H9 (cell line): ENCODE measurements at regions not wholly inside any gene's neighbourhood (a gene's known extent, or its start where the extent isn't known, plus 50 kb on each side); places are given as distances from the start of the nearest gene placed in this dataset.

Experiments used
- DNase-seq: peaks from one replicate; pipeline ENCODE4 v3.0.0-alpha.2; 2017
- H2AFZ ChIP-seq: one replicate; pipeline ENCODE4 v1.6.1; 2013; ENCODE audit warnings: mild to moderate bottlenecking, low read length, control low read depth, moderate library complexity
- H2AK5ac ChIP-seq: 2 replicates; pipeline ENCODE4 v1.6.1; 2013; ENCODE audit warnings: low read length, control low read depth, mixed read lengths; ENCODE audit not compliant: insufficient read length
- H2BK120ac ChIP-seq: one replicate; pipeline ENCODE4 v1.6.1; 2013; ENCODE audit warnings: low read depth, mild to moderate bottlenecking, low read length, control low read depth, inconsistent platforms; ENCODE audit not compliant: poor library complexity, severe bottlenecking
- H2BK12ac ChIP-seq: 2 replicates; pipeline ENCODE4 v1.6.1; 2013; ENCODE audit warnings: low read length, control low read depth, mixed read lengths, low read depth; ENCODE audit not compliant: insufficient read length
- H2BK15ac ChIP-seq: 2 replicates; pipeline ENCODE4 v1.6.1; 2013; ENCODE audit warnings: low read depth, low read length, control low read depth
- H2BK20ac ChIP-seq: one replicate; pipeline ENCODE4 v1.6.1; 2013; ENCODE audit warnings: low read depth, mild to moderate bottlenecking, low read length, control low read depth, inconsistent platforms; ENCODE audit not compliant: poor library complexity, severe bottlenecking
- H2BK5ac ChIP-seq: 2 replicates; pipeline ENCODE4 v1.6.1; 2013; ENCODE audit warnings: low read length, control low read depth, mixed read lengths; ENCODE audit not compliant: insufficient read length
- H3K14ac ChIP-seq: 2 replicates; pipeline ENCODE4 v1.6.1; 2013; ENCODE audit warnings: low read length, control low read depth; ENCODE audit not compliant: insufficient read depth
- H3K18ac ChIP-seq: 2 replicates; pipeline ENCODE4 v1.6.1; 2013; ENCODE audit warnings: low read depth, mild to moderate bottlenecking, mixed read lengths, low read length, control low read depth; ENCODE audit not compliant: insufficient read length
- H3K23ac ChIP-seq: 2 replicates; pipeline ENCODE4 v1.6.1; 2013; ENCODE audit warnings: low read length, control low read depth, mixed read lengths, low read depth; ENCODE audit not compliant: insufficient read length
- H3K23me2 ChIP-seq: 2 replicates; pipeline ENCODE4 v1.6.1; 2013; ENCODE audit warnings: low read depth, mild to moderate bottlenecking, mixed read lengths, low read length, control low read depth; ENCODE audit not compliant: insufficient read length, poor library complexity, severe bottlenecking
- H3K27ac ChIP-seq: 2 replicates; pipeline ENCODE4 v1.5.1; 2013; ENCODE audit warnings: low read length, control low read depth, mixed read lengths, low read depth; ENCODE audit not compliant: insufficient read length
- H3K27me3 ChIP-seq: 2 replicates; pipeline ENCODE4 v1.6.1; 2013; ENCODE audit warnings: low read length, control low read depth, inconsistent platforms; ENCODE audit not compliant: insufficient read depth
- H3K4ac ChIP-seq: 2 replicates; pipeline ENCODE4 v1.6.1; 2013; ENCODE audit warnings: low read depth, mild to moderate bottlenecking, control low read depth, inconsistent platforms, low read length, moderate library complexity
- H3K4me1 ChIP-seq: 2 replicates; pipeline ENCODE4 v1.6.1; 2013; ENCODE audit warnings: low read length, control low read depth, inconsistent platforms; ENCODE audit not compliant: insufficient read depth
- H3K4me2 ChIP-seq: 2 replicates; pipeline ENCODE4 v1.6.1; 2013; ENCODE audit warnings: low read length, control low read depth, mixed read lengths; ENCODE audit not compliant: insufficient read length, insufficient read depth
- H3K56ac ChIP-seq: 2 replicates; pipeline ENCODE4 v1.6.1; 2013; ENCODE audit warnings: low read depth, mild to moderate bottlenecking, mixed read lengths, low read length, control low read depth; ENCODE audit not compliant: insufficient read length
- H3K79me1 ChIP-seq: 2 replicates; pipeline ENCODE4 v1.6.1; 2013; ENCODE audit warnings: low read depth, mild to moderate bottlenecking, moderate library complexity, low read length, control low read depth, inconsistent platforms; ENCODE audit not compliant: insufficient read depth, poor library complexity, severe bottlenecking
- H3K79me2 ChIP-seq: 2 replicates; pipeline ENCODE4 v1.6.1; 2013; ENCODE audit warnings: low read length, control low read depth, inconsistent platforms; ENCODE audit not compliant: insufficient read depth
- H3K9ac ChIP-seq: 2 replicates; pipeline ENCODE4 v1.6.1; 2013; ENCODE audit warnings: low read length, control low read depth, mixed read lengths; ENCODE audit not compliant: insufficient read length; ENCODE audit errors: extremely low read depth
- H3K9me3 ChIP-seq: one replicate; pipeline ENCODE4 v1.6.1; 2013; ENCODE audit warnings: low read depth, low read length, inconsistent platforms; ENCODE audit not compliant: control insufficient read depth
- H3T11ph ChIP-seq: one replicate; pipeline ENCODE4 v1.6.1; 2013; ENCODE audit warnings: mild to moderate bottlenecking, low read length, control low read depth, inconsistent platforms
- H4K20me1 ChIP-seq: one replicate; pipeline ENCODE4 v1.6.1; 2013; ENCODE audit not compliant: control insufficient read depth, insufficient read length, insufficient read depth
- H4K5ac ChIP-seq: 2 replicates; pipeline ENCODE4 v1.6.1; 2013; ENCODE audit warnings: low read depth, mild to moderate bottlenecking, mixed read lengths, low read length, control low read depth; ENCODE audit not compliant: insufficient read length
- H4K8ac ChIP-seq: replicated peaks from 2 replicates; pipeline ENCODE4 v1.6.1; 2013; ENCODE audit warnings: low read length, control low read depth, mixed read lengths, low read depth; ENCODE audit not compliant: insufficient read length
- H4K91ac ChIP-seq: 2 replicates; pipeline ENCODE4 v1.6.1; 2013; ENCODE audit warnings: low read depth, mild to moderate bottlenecking, moderate library complexity, mixed read lengths, low read length, control low read depth; ENCODE audit not compliant: insufficient read length
- H3K27ac Mint-ChIP-seq, 3 experiments: 2 replicates in 2 of 3; 3 replicates in 1 of 3; pipeline ENCODE4 v1.8.0; 2020 to 2021; ENCODE audit warnings: mixed read lengths in 3 of 3, mild to moderate bottlenecking in 1 of 3, moderate library complexity in 1 of 3
- H3K27me3 Mint-ChIP-seq: 2 replicates; pipeline ENCODE4 v1.8.0; 2021; ENCODE audit warnings: low read depth, mild to moderate bottlenecking, moderate library complexity, mixed read lengths
- H3K36me3 Mint-ChIP-seq, 3 experiments: 2 replicates in 2 of 3; 3 replicates in 1 of 3; pipeline ENCODE4 v1.8.0; 2020 to 2021; ENCODE audit warnings: low read depth in 3 of 3, mixed read lengths in 3 of 3; ENCODE audit not compliant: insufficient read depth in 1 of 3
- H3K4me1 Mint-ChIP-seq, 2 experiments: 2 replicates each; pipeline ENCODE4 v1.8.0; 2020; ENCODE audit warnings: mixed read lengths in 2 of 2
- H3K4me3 Mint-ChIP-seq, 2 experiments: 2 replicates in 1 of 2; 3 replicates in 1 of 2; pipeline ENCODE4 v1.8.0; 2020 to 2021; ENCODE audit warnings: mild to moderate bottlenecking in 2 of 2, mixed read lengths in 2 of 2, moderate library complexity in 1 of 2
- H3K9me3 Mint-ChIP-seq, 2 experiments: 2 replicates in 1 of 2; 3 replicates in 1 of 2; pipeline ENCODE4 v1.8.0; 2020; ENCODE audit warnings: mild to moderate bottlenecking in 2 of 2, mixed read lengths in 2 of 2, moderate library complexity in 1 of 2
- CTCF ChIP-seq: fragments of 200-600 bp; sonication (generic); conservative IDR thresholded peaks from 3 replicates; pipeline ENCODE4 v1.8.0; 2021; ENCODE audit warnings: antibody characterized with exemption, mild to moderate bottlenecking
- WGBS: extraction: QIAGEN DNeasy Blood & Tissue Kit; methylation state at CpG from one replicate; pipeline ENCODE4 v1.1.7; 2013; ENCODE audit warnings: missing lambda C conversion rate, low lambda C conversion rate, mixed read lengths; ENCODE audit not compliant: insufficient read length; ENCODE audit errors: extremely low coverage; 5-methylcytosine and 5-hydroxymethylcytosine counted together

- Histone ChIP-seq H3K23me2 (no peaks in the 10 kb centered on the region), H2AK5ac (no peak overlapping the region), H3K79me2 (no peaks in the 10 kb centered on the region), H2BK120ac (no peak overlapping the region), H2BK15ac (no peak overlapping the region), H3K4me2 (no peak overlapping the region), H2BK12ac (no peak overlapping the region), H3K9me3 (no peaks in the 10 kb centered on the region), H3K9ac (no peak overlapping the region), H4K91ac (no peak overlapping the region), H3K18ac (no peak overlapping the region), H2AFZ (no peak overlapping the region), H4K20me1 (no peaks in the 10 kb centered on the region), H3K56ac (no peak overlapping the region), H3K23ac (no peak overlapping the region), H3K14ac (no peak overlapping the region), H4K5ac (no peak overlapping the region), H3K4me1 (no peaks in the 10 kb centered on the region), H2BK5ac (no peak overlapping the region), H3T11ph (no peak overlapping the region), H2BK20ac (no peak overlapping the region), H3K79me1 (no peaks in the 10 kb centered on the region), H4K8ac (no peak overlapping the region), H3K4ac (no peak overlapping the region), H3K27me3 (no peaks in the 10 kb centered on the region), H3K27ac (no peak overlapping the region)
- no peak overlapping the region for H3K4me3 Mint-ChIP-seq
- no CpG with 5 or more reads among the region's 3 CpGs for WGBS
- DNase-seq = no peak
- no peaks in the 10 kb centered on the region; the same call in 1 of the 2 replicates for H3K27me3 Mint-ChIP-seq
- no peaks in the 10 kb centered on the region for H3K36me3 Mint-ChIP-seq
- no peak for TF ChIP-seq CTCF
- no peak overlapping the region for H3K27ac Mint-ChIP-seq
- H3K9me3 Mint-ChIP-seq = peaks cover 0 to 5% of the 10 kb centered on the region in 2 experiments; a peak in 3 of 5 replicates
- H3K4me1 Mint-ChIP-seq = peaks cover 0 to 3% of the 10 kb centered on the region in 2 experiments; a peak in 1 of 4 replicates
These were observed 520.0 kb upstream of the CDH11 start for GRCh38 chr16:65641762-65642289.
